Choroid plexus epithelial cell (primary cell): ENCODE measurements at regions not wholly inside any gene's neighbourhood (a gene's known extent, or its start where the extent isn't known, plus 50 kb on each side); places are given as distances from the start of the nearest gene placed in this dataset.

ENCODE experiments used
- DNase-seq: peaks from one replicate; pipeline ENCODE4 v3.0.0-alpha.2; 2010; ENCODE audit warnings: low read depth
- H3K4me3 ChIP-seq: 2 replicates; pipeline ENCODE4 v1.5.1; 2011; ENCODE audit warnings: low read depth, mild to moderate bottlenecking, control low read depth, low read length, moderate library complexity
- TF ChIP-seq, protein P1 (sequence below): conservative IDR thresholded peaks from 2 replicates; pipeline ENCODE4 v1.5.1; 2011; ENCODE audit warnings: low read depth, mild to moderate bottlenecking, control low read depth, inconsistent platforms, low read length, moderate library complexity

DNA sequence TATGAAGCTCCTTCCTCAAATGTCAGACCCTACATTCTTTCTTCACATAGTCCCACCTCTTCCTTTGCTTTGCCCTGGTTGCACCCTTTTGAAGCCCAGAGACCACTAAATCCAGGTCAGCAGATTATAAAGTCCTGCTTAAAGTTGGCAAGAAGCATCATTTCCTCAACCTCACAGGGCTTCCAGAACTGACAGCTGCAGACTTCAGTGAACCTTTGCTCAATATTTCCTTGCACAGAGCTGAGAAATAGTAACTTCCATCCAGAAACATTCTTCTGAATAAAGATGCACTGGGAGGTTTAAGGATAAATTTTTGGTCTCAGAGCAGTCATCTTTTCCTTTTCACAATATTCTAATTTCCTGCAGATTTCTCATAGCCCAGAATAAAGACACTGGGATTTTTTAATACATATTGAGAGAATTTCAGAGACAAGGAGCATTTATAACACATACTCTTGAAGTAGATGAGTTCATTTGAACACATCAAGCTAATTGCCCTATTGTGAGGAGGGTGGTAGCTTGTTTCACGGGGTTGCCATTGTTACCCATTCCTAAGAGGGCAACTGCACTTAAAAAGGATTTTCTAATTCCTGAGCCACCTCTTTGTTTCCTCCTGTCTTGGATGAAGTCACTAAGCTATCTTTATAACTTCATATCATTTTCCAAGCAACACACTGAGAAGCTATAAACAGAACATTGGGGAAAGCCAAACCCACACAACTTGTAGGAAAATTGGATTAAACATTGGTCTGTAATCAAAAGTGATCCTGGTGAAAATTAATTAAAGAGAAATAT is 150.2 kb upstream of the PLN start:
- no peak for DNase-seq
- H3K4me3 ChIP-seq, result no peak overlapping the region
- TF ChIP-seq, protein P1, sequence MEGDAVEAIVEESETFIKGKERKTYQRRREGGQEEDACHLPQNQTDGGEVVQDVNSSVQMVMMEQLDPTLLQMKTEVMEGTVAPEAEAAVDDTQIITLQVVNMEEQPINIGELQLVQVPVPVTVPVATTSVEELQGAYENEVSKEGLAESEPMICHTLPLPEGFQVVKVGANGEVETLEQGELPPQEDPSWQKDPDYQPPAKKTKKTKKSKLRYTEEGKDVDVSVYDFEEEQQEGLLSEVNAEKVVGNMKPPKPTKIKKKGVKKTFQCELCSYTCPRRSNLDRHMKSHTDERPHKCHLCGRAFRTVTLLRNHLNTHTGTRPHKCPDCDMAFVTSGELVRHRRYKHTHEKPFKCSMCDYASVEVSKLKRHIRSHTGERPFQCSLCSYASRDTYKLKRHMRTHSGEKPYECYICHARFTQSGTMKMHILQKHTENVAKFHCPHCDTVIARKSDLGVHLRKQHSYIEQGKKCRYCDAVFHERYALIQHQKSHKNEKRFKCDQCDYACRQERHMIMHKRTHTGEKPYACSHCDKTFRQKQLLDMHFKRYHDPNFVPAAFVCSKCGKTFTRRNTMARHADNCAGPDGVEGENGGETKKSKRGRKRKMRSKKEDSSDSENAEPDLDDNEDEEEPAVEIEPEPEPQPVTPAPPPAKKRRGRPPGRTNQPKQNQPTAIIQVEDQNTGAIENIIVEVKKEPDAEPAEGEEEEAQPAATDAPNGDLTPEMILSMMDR, result no peak

DNA sequence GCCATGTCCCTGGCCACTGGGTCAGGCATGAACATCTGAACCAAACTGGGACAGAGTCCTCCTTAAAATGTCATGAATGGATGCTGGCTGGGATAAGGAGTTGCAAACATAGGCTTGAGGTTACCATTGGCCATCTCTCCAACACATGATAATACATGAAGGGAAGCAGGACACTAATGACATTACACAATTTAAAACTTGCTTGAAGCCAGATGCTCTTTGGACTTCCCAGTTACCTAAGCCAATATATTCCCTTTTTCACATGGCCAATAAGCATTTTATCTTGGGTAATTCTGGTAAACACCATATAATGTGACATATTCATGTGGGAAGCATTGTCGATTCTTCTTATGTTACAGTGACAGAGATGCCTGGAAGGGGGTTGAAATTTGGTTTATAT is 148.0 kb upstream of the PLN start:
- TF ChIP-seq, protein P1, result no peak
- no peak for DNase-seq
- no peak overlapping the region for H3K4me3 ChIP-seq

DNA sequence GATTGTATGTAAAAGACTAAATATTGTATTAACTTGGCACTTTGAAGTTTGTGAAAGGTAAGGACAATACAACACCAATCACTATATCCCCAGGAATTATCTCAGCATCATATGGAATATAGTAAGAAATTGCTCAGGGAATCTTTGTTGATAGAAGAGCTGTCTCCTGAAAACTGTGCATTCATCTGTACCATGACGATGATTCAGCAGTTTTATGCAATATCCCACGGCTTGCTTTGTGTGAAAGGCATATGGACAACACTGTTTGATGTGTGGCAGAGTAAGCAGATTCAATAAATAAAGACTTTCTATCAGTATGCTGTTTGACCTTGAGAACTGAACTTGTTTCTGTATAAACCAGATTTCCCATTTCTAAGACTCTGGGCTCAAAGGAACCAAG is 147.5 kb upstream of the PLN start:
- peak; percentile 40 for DNase-seq
- no peak overlapping the region for H3K4me3 ChIP-seq
- TF ChIP-seq, protein P1, result no peak

DNA sequence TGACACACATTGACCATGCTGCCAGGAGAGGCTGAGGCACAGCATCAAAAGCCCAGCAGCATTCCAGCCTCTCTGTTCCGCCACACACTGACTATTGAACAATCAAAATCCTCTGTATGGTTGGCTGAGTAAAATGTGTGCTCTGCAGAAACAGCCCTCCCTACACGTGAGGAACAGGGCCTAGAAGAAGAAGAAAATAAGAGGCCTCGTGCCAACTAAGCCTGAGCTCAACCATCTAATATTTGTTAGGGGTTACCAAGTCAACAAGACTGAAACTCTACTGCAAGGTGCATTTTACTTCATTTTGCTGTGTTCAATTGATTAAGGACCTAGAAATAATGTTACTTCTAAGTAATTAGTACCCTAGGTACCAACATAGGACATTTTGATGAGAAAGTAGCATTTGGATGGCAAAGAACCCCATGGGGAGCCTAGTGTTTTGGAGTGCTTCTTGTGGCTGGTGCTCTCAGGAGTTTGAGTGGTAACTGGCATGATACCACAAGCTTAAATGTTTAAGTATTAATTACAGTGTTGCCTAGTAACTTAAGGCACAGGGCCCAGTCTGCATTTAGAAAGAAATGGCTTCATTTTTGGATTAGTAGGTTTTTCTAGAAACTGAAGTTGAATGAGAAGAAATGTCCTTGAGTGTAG is 146.6 kb upstream of the PLN start:
- H3K4me3 ChIP-seq, result no peak overlapping the region
- TF ChIP-seq, protein P1, result no peak
- DNase-seq, result no peak

DNA sequence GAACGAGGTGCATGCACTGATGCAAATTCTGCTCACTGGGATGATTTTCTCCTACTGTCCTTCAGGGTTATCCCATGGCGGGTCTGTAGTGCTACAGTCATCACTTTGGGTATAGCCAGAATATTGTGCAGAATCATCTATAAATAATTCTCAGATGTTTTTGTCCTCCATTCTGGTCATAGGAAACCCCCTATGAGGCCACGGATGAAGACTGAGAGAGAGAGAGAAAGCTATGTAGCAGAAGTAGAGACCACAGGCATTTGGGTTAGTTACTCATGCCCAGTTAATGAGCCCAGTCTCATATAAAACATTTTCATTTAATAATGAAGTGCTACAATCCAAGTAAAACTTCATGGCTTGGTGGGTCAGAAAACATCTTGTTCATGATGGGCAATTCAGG is 145.1 kb upstream of the PLN start:
- TF ChIP-seq, protein P1, result no peak
- H3K4me3 ChIP-seq, result no peak overlapping the region
- no peak for DNase-seq

DNA sequence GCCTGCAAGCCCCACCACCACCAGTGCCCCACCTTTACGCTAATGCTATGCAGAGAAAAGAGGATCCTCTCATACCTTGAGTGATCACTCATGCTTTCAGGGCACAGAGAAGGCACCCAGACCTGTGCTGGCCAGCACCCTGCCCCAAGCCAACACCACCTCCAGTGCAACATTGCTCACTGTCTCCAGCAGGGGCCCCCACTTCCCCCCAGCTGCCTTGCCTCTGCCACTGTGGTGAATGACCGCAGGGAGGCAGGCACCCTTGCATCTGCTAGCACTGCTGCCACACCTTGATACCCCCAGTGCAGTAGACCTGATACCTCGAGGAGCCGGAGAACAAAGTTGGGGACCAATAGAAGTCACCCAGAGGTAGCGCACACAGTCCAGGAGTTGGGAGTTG is 139.2 kb upstream of the PLN start:
- DNase-seq, result no peak
- TF ChIP-seq, protein P1, result peak; percentile 12
- H3K4me3 ChIP-seq, result no peak overlapping the region

DNA sequence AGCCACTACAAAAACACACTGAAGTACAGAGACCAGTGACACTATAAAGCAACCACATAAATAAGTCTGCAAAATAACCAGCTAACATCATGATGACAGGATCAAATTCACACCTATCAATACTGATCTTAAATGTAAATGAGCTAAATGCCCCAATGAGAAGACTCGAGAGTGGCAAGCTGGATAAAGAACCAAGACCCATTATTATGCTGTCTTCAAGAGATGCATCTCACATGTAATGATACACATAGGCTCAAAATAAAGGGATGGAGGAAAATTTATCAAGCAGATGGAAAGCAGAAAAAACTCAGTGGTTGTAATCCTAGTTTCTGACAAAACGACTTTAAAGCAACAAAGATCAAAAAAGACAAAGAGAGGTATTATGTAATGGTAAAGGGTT is 138.1 kb upstream of the PLN start:
- TF ChIP-seq, protein P1, result no peak
- DNase-seq, result peak; percentile 8

More for the DNA sequence above, 138.1 kb upstream of the PLN start:
- no peak overlapping the region for H3K4me3 ChIP-seq
